Liver (tissue), 8 donors: ENCODE measurements at regions not wholly inside any gene's neighbourhood (a gene's known extent, or its start where the extent isn't known, plus 50 kb on each side); places are given as distances from the start of the nearest gene placed in this dataset.

Experiments
- DNase-seq: peaks from one replicate; pipeline ENCODE4 v3.0.0-alpha.2; 2017; ENCODE audit warnings: low spot score
- H3K27ac ChIP-seq, 2 donors: one replicate each; pipeline ENCODE4 v1.7.0; 2013; ENCODE audit warnings: inconsistent platforms in 2 of 2, low read length in 2 of 2, control low read depth in 1 of 2, low read depth in 1 of 2, mild to moderate bottlenecking in 1 of 2
- H3K27me3 ChIP-seq, 4 donors: one replicate each; pipeline versions ENCODE4 v1.6.1 to v1.7.0; 2013; ENCODE audit warnings: low read length in 3 of 4, inconsistent platforms in 1 of 4, mild to moderate bottlenecking in 1 of 4, moderate library complexity in 1 of 4; ENCODE audit not compliant: control insufficient read depth in 4 of 4, insufficient read depth in 4 of 4
- H3K36me3 ChIP-seq, 4 donors: one replicate each; pipeline versions ENCODE4 v1.6.1 to v1.7.0; 2013; ENCODE audit warnings: low read length in 3 of 4, mild to moderate bottlenecking in 3 of 4, low read depth in 1 of 4, moderate library complexity in 1 of 4; ENCODE audit not compliant: control insufficient read depth in 4 of 4, insufficient read depth in 3 of 4
- H3K4me1 ChIP-seq, 4 donors: one replicate each; pipeline versions ENCODE4 v1.6.1 to v1.7.0; 2013; ENCODE audit warnings: low read length in 3 of 4, mild to moderate bottlenecking in 3 of 4, moderate library complexity in 1 of 4; ENCODE audit not compliant: control insufficient read depth in 4 of 4, insufficient read depth in 4 of 4
- H3K4me3 ChIP-seq, 3 donors: one replicate each; pipeline versions ENCODE4 v1.6.1 to v1.7.0; 2013; ENCODE audit warnings: low read length in 3 of 3, control low read depth in 1 of 3, low read depth in 1 of 3, mild to moderate bottlenecking in 1 of 3
- H3K9ac ChIP-seq, 2 donors: one replicate each; pipeline ENCODE4 v1.7.0; 2013; ENCODE audit warnings: low read length in 2 of 2, mild to moderate bottlenecking in 2 of 2, moderate library complexity in 2 of 2, control low read depth in 1 of 2, low read depth in 1 of 2
- H3K9me3 ChIP-seq, 4 donors: one replicate each; pipeline versions ENCODE4 v1.6.1 to v1.7.0; 2013; ENCODE audit warnings: low read length in 3 of 4; ENCODE audit not compliant: control insufficient read depth in 4 of 4
- CTCF ChIP-seq: fragments of 150-350 bp; IDR thresholded peaks from 2 replicates; pipeline ENCODE4 v1.5.1; 2017; ENCODE audit warnings: improper control_type of control experiment, low read depth, low read length; ENCODE audit not compliant: missing input control
- EGR1 ChIP-seq, 2 donors: IDR thresholded peaks; 2 replicates each; pipeline ENCODE4 v1.6.1; 2016 to 2018; ENCODE audit warnings: antibody characterized with exemption in 2 of 2, low read depth in 2 of 2
- FOXA1 ChIP-seq: IDR thresholded peaks from 2 replicates; pipeline ENCODE4 v1.6.1; 2016; ENCODE audit warnings: antibody characterized with exemption
- FOXA2 ChIP-seq: IDR thresholded peaks from 2 replicates; pipeline ENCODE4 v1.6.1; 2016; ENCODE audit warnings: antibody characterized with exemption
- GABPA ChIP-seq, 2 donors: IDR thresholded peaks in 1 of 2; conservative IDR thresholded peaks in 1 of 2; 2 replicates each; pipeline ENCODE4 v1.6.1; 2016; ENCODE audit warnings: antibody characterized with exemption in 2 of 2, mild to moderate bottlenecking in 1 of 2, moderate library complexity in 1 of 2
- HNF4A ChIP-seq, 2 donors: conservative IDR thresholded peaks; 2 replicates each; pipeline ENCODE4 v1.6.1; 2016; ENCODE audit warnings: antibody characterized with exemption in 2 of 2, mild to moderate bottlenecking in 2 of 2
- HNF4G ChIP-seq: IDR thresholded peaks from 2 replicates; pipeline ENCODE4 v1.6.1; 2016; ENCODE audit warnings: antibody characterized with exemption
- JUND ChIP-seq, 2 donors: IDR thresholded peaks; 2 replicates each; pipeline ENCODE4 v1.6.1; 2016; ENCODE audit warnings: antibody characterized with exemption in 2 of 2
- NR2F2 ChIP-seq: IDR thresholded peaks from 2 replicates; pipeline ENCODE4 v1.6.1; 2016; ENCODE audit warnings: antibody characterized with exemption
- TAF1 ChIP-seq: conservative IDR thresholded peaks from 2 replicates; pipeline ENCODE4 v1.6.1; 2016; ENCODE audit warnings: antibody characterized with exemption, mild to moderate bottlenecking
- YY1 ChIP-seq: IDR thresholded peaks from 2 replicates; pipeline ENCODE4 v1.6.1; 2016; ENCODE audit warnings: antibody characterized with exemption, mild to moderate bottlenecking
- whole genome bisulfite sequencing: extraction: QIAGEN DNeasy Blood & Tissue Kit; methylation state at CpG from one replicate; pipeline ENCODE4 v1.1.7; 2013; 5-methylcytosine and 5-hydroxymethylcytosine counted together
- TF ChIP-seq, protein P1 (sequence below): IDR thresholded peaks from 2 replicates; pipeline ENCODE4 v1.6.1; 2016; ENCODE audit warnings: antibody characterized with exemption, mild to moderate bottlenecking
- donor health status: healthy.
- donor health status: healthy.
- donor health status: healthy.
- donor health status: healthy.
- donor health status: healthy.

DNA sequence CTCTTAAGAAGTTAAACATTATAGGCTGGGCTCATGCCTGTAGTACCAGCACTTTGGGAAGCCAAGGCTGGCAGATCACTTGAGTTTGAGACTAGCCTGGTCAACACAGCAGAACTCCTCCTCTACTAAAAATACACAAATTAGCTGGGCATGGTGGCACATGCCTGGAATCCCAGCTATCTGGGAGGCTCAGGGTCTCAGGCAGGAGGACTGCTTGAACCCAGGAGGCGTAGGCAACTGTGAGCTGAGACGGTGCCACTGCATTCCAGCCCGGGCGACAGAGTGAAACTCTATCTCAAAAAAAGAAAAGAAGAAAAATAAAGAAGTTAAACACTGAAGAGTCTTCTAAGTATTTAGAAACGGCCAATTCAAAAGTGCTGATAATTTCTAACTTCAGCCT, 164.3 kb upstream of the GALNTL6 start:
- Histone ChIP-seq H3K9me3 (peaks cover 0 to 4% (median 0%) of the 10 kb centered on the region in 4 donors), H3K9ac (no peak overlapping the region), H3K27ac (no peak overlapping the region), H3K36me3 (no peaks in the 10 kb centered on the region), H3K27me3 (peaks cover 0 to 2% (median 0%) of the 10 kb centered on the region in 4 donors), H3K4me3 (no peak overlapping the region), H3K4me1 (no peaks in the 10 kb centered on the region)
- TF ChIP-seq TAF1 (no peak), JUND (IDR thresholded peaks at IDR 0.05) (no peak), CTCF (no peak), HNF4G (no peak), HNF4A (conservative IDR thresholded peaks at IDR 0.05) (no peak), GABPA (IDR thresholded peaks at IDR 0.05 in 1 of 2, conservative IDR thresholded peaks at IDR 0.05 in 1 of 2) (no peak), NR2F2 (no peak), EGR1 (IDR thresholded peaks at IDR 0.05; ENCODE audit: low read depth in 2 of 2) (no peak), FOXA2 (no peak), FOXA1 (no peak)
- TF ChIP-seq, protein P1, sequence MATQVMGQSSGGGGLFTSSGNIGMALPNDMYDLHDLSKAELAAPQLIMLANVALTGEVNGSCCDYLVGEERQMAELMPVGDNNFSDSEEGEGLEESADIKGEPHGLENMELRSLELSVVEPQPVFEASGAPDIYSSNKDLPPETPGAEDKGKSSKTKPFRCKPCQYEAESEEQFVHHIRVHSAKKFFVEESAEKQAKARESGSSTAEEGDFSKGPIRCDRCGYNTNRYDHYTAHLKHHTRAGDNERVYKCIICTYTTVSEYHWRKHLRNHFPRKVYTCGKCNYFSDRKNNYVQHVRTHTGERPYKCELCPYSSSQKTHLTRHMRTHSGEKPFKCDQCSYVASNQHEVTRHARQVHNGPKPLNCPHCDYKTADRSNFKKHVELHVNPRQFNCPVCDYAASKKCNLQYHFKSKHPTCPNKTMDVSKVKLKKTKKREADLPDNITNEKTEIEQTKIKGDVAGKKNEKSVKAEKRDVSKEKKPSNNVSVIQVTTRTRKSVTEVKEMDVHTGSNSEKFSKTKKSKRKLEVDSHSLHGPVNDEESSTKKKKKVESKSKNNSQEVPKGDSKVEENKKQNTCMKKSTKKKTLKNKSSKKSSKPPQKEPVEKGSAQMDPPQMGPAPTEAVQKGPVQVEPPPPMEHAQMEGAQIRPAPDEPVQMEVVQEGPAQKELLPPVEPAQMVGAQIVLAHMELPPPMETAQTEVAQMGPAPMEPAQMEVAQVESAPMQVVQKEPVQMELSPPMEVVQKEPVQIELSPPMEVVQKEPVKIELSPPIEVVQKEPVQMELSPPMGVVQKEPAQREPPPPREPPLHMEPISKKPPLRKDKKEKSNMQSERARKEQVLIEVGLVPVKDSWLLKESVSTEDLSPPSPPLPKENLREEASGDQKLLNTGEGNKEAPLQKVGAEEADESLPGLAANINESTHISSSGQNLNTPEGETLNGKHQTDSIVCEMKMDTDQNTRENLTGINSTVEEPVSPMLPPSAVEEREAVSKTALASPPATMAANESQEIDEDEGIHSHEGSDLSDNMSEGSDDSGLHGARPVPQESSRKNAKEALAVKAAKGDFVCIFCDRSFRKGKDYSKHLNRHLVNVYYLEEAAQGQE = no peak
- 70% methylated on average over 5 of the region's 5 CpGs for WGBS
- DNase-seq = no peak

DNA sequence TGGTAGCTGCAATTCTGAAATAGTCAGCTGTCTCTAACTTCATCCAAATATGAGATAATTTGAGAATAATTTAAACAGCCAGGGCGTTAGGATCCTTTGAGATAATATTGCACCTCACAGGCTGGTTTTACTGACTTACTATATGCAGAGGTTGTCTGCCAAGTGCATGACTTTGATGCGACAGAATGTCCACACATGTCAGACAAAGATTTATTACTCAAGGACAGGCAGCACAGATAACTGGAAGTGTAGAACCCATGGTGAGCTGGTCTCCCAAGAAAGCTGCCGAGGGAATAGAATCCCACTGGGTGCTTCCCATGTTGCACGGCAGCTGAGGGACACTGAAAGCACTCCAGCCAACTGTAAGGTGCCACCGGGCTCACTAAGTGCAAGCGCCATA, 166.2 kb upstream of the GALNTL6 start:
- no peak for DNase-seq
- Histone ChIP-seq H3K27me3 (peaks cover 0 to 2% (median 0%) of the 10 kb centered on the region in 4 donors), H3K4me3 (no peak overlapping the region), H3K36me3 (no peaks in the 10 kb centered on the region), H3K4me1 (no peaks in the 10 kb centered on the region), H3K9me3 (peaks cover 0 to 4% (median 0%) of the 10 kb centered on the region in 4 donors), H3K9ac (no peak overlapping the region), H3K27ac (no peak overlapping the region)
- no peak for TF ChIP-seq GABPA (IDR thresholded peaks at IDR 0.05 in 1 of 2, conservative IDR thresholded peaks at IDR 0.05 in 1 of 2)
- TF ChIP-seq, protein P1 = no peak
- no peak for TF ChIP-seq HNF4A (conservative IDR thresholded peaks at IDR 0.05)
- TF ChIP-seq YY1 = no peak
- TF ChIP-seq FOXA2 = no peak
- 71% methylated on average over 6 of the region's 6 CpGs for WGBS
